H1 (cell line): ENCODE measurements at regions not wholly inside any gene's neighbourhood (a gene's known extent, or its start where the extent isn't known, plus 50 kb on each side); places are given as distances from the start of the nearest gene placed in this dataset.

Experiments used
- POU5F1 ChIP-seq: IDR thresholded peaks from 2 replicates; pipeline ENCODE4 v1.6.1; 2011; ENCODE audit warnings: low read depth, mild to moderate bottlenecking, low read length, moderate library complexity
- RNF2 ChIP-seq: fragments of 200-900, 300-1000 bp; sonication (generic); IDR thresholded peaks from 2 replicates; pipeline ENCODE4 v1.7.1; 2016; ENCODE audit warnings: borderline replicate concordance, low read depth, mild to moderate bottlenecking, antibody characterized with exemption, low read length; ENCODE audit not compliant: poor library complexity, severe bottlenecking; ENCODE audit errors: missing control alignments

DNA sequence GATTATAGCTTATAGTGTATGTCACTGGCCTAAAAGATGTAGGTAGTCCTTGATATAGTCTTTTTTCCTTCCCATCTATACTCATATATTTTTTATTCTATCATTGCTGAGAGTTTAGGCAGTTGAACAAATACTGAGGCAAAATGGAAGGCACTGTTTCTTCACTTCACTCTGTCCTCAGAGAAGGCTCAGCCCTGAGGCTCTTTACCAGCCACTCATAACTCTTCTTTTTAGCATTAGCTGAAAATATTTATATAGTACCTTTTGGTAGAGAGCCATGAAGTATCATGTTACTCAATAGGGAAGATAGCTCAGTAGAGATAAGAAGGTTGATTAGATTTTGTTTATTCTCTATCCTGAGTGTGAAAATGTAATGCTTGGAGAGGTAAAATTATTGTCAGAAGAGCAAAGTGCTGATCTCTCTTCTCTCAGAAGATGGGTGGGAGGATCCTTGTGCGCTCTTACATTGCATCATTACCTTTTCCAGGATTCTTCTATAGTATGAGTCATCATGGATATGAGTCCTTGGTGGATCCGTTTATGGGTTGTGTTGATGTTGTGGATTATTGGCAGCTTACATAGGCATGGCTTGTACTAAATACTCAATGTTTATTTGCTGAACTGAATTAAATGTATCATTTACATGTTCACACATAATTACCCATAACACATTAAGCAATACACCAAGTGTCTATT is 88.1 kb downstream of the ANXA1 start (continued):
- no peak for TF ChIP-seq RNF2
- TF ChIP-seq POU5F1 = no peak
